ENCODE measurements at regions not wholly inside any gene's neighbourhood (a gene's known extent, or its start where the extent isn't known, plus 50 kb on each side); places are given as distances from the start of the nearest gene placed in this dataset.

GRCh38 chr12:115169981-115170380, 486.0 kb upstream of the TBX3 start:
- no peaks in the 10 kb centered on the region for H3K36me3 ChIP-seq
- TF ChIP-seq CTCF (IDR thresholded peaks at IDR 0.05), result no peak
- H3K9me3 ChIP-seq, result no peaks in the 10 kb centered on the region
- H3K4me3 ChIP-seq (ENCODE audit: low read depth in 1 of 2, low read length in 1 of 2), result no peak overlapping the region
- H3K4me1 ChIP-seq (ENCODE audit: control insufficient read depth in 1 of 2, insufficient read depth in 1 of 2, low read depth in 1 of 2, low read length in 1 of 2), result no peaks in the 10 kb centered on the region
- H3K27ac ChIP-seq, result no peak overlapping the region
- H3K27me3 ChIP-seq, result no peaks in the 10 kb centered on the region

GRCh38 chr12:115166698-115167315, 482.8 kb upstream of the TBX3 start:
- Histone ChIP-seq H3K36me3 (no peaks in the 10 kb centered on the region), H3K27me3 (no peaks in the 10 kb centered on the region), H3K4me3 (ENCODE audit: low read depth in 1 of 2, low read length in 1 of 2) (no peak overlapping the region), H3K9me3 (no peaks in the 10 kb centered on the region), H3K27ac (no peak overlapping the region), H3K4me1 (ENCODE audit: control insufficient read depth in 1 of 2, insufficient read depth in 1 of 2, low read depth in 1 of 2, low read length in 1 of 2) (no peaks in the 10 kb centered on the region)
- TF ChIP-seq CTCF (IDR thresholded peaks at IDR 0.05), result no peak

GRCh38 chr12:115163710-115164109, 479.7 kb upstream of the TBX3 start:
- no peaks in the 10 kb centered on the region for H3K36me3 ChIP-seq
- no peak overlapping the region for H3K27ac ChIP-seq
- no peak for TF ChIP-seq CTCF (IDR thresholded peaks at IDR 0.05)
- H3K4me3 ChIP-seq (ENCODE audit: low read depth in 1 of 2, low read length in 1 of 2), result no peak overlapping the region
- H3K9me3 ChIP-seq, result no peaks in the 10 kb centered on the region
- H3K4me1 ChIP-seq (ENCODE audit: control insufficient read depth in 1 of 2, insufficient read depth in 1 of 2, low read depth in 1 of 2, low read length in 1 of 2), result no peaks in the 10 kb centered on the region
- H3K27me3 ChIP-seq, result no peaks in the 10 kb centered on the region

GRCh38 chr12:115160271-115161128, 476.5 kb upstream of the TBX3 start:
- no peaks in the 10 kb centered on the region for H3K4me1 ChIP-seq (ENCODE audit: control insufficient read depth in 1 of 2, insufficient read depth in 1 of 2, low read depth in 1 of 2, low read length in 1 of 2)
- H3K4me3 ChIP-seq (ENCODE audit: low read depth in 1 of 2, low read length in 1 of 2), result no peak overlapping the region

GRCh38 chr12:115158816-115159215, 474.8 kb upstream of the TBX3 start:
- Histone ChIP-seq H3K4me3 (ENCODE audit: low read depth in 1 of 2, low read length in 1 of 2) (no peak overlapping the region), H3K36me3 (no peaks in the 10 kb centered on the region), H3K4me1 (ENCODE audit: control insufficient read depth in 1 of 2, insufficient read depth in 1 of 2, low read depth in 1 of 2, low read length in 1 of 2) (no peaks in the 10 kb centered on the region), H3K9me3 (no peaks in the 10 kb centered on the region), H3K27ac (no peak overlapping the region), H3K27me3 (no peaks in the 10 kb centered on the region)
- TF ChIP-seq CTCF (IDR thresholded peaks at IDR 0.05), result no peak

More at GRCh38 chr12:115160271-115161128, 476.5 kb upstream of the TBX3 start:
- no peak for TF ChIP-seq CTCF (IDR thresholded peaks at IDR 0.05)
- Histone ChIP-seq H3K9me3 (no peaks in the 10 kb centered on the region), H3K27me3 (no peaks in the 10 kb centered on the region), H3K27ac (no peak overlapping the region), H3K36me3 (no peaks in the 10 kb centered on the region)
